ENCODE measurements at regions not wholly inside any gene's neighbourhood (a gene's known extent, or its start where the extent isn't known, plus 50 kb on each side); places are given as distances from the start of the nearest gene placed in this dataset.

DNA sequence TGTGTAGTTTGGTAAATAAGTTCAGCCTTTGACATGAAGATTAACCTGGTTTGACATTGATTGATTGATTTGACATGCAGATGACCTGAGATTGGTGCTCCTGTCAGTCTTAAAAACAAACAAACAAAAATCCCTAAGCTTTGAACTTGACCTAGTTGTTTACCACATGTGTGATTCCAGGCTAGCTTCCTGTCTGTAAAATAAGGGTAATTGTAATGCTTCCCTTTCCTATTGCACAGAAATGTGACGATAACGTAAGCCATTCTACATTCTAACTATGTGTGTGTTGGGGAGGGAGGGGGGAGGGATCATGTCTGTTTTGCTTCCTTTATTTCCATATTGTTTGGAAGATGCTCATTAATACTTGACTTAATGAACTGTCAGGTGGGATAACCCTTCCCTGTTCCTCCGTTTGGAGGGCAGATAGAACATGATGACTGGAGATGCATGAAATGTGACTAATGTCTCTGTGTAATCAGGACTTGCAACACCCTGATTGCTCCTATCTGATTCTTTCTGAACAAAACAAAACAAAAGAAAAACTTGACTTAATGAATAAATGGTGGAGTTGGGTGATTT, 106.1 kb upstream of the CLMP start:
- TF ChIP-seq, protein P1, sequence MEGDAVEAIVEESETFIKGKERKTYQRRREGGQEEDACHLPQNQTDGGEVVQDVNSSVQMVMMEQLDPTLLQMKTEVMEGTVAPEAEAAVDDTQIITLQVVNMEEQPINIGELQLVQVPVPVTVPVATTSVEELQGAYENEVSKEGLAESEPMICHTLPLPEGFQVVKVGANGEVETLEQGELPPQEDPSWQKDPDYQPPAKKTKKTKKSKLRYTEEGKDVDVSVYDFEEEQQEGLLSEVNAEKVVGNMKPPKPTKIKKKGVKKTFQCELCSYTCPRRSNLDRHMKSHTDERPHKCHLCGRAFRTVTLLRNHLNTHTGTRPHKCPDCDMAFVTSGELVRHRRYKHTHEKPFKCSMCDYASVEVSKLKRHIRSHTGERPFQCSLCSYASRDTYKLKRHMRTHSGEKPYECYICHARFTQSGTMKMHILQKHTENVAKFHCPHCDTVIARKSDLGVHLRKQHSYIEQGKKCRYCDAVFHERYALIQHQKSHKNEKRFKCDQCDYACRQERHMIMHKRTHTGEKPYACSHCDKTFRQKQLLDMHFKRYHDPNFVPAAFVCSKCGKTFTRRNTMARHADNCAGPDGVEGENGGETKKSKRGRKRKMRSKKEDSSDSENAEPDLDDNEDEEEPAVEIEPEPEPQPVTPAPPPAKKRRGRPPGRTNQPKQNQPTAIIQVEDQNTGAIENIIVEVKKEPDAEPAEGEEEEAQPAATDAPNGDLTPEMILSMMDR (IDR thresholded peaks at IDR 0.05; ENCODE audit: control insufficient read depth, insufficient read depth, low read depth, low read length, missing control alignments) = no peak
- DNase-seq (ENCODE audit: low read depth) = peak; percentile 28
- H3K4me3 ChIP-seq (ENCODE audit: control insufficient read depth, low read depth, low read length) = no peak overlapping the region

DNA sequence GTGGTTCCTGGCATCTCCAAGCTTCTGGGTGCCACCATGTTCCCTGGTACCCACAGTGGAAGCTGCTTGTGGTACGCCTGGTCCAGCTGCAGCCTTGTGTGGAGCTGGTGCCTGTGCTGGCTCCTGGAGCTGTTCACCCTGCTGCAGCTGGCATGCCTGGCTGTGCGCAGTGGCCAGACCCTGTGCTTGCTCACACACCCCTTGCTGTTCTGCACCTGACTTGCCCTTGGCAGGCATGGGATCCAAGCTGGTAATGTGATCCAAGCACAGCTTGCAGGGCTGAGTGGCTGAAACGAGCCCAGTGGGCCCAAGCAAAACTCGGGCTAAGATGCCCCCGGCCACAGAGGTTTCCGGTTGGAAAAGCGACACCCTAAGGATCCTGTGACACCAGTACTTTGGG, 104.7 kb upstream of the CLMP start:
- TF ChIP-seq, protein P1 (IDR thresholded peaks at IDR 0.05; ENCODE audit: control insufficient read depth, insufficient read depth, low read depth, low read length, missing control alignments) = no peak
- no peak for DNase-seq (ENCODE audit: low read depth)
- no peak overlapping the region for H3K4me3 ChIP-seq (ENCODE audit: control insufficient read depth, low read depth, low read length)

DNA sequence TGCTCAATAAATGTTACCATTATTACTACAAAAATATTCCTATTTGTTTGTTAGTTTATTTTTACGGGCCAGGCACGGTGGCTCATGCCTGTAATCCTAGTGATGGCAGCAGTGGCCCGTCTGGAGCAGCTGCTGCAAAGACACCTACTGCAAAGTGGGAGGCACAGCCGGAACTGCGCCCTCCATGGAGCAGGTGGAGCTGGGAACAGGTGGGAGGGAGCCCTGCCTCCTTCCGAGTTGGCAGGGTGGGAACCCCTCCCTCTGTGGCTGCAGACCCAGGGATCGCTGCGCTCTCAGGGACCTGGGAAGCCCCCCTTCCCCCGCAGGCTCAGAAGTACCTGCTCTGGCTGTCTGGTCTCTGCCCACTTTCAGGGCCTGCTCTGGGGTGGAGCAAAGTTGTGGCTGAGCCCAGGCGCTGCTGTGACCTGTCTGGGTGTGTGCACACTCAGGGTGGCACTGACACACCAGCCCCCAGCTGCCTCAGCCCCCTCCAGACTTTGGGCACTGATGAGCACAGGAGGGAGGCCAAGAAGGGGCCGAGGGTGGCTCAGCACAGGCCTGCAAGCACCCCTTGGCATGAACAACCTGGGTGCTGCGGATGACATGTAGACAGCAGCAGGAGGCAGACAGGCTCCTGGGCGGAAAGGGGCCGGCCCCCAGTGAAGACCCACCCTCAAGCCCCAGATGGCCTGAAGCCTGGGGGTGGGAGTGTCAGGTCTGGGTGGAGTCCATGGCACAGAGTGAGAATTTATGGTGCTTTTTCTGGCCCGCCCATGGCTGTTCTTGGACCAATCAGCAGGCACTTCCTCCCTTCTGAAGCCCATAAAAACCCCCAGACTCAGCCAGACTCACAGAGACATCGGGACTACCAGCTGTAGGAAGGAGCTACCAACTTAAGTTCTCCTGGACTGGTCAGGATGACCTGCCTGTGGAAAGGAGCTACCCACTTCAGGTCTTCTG, 103.7 kb upstream of the CLMP start:
- TF ChIP-seq, protein P1 (IDR thresholded peaks at IDR 0.05; ENCODE audit: control insufficient read depth, insufficient read depth, low read depth, low read length, missing control alignments) = no peak
- DNase-seq (ENCODE audit: low read depth) = no peak

DNA sequence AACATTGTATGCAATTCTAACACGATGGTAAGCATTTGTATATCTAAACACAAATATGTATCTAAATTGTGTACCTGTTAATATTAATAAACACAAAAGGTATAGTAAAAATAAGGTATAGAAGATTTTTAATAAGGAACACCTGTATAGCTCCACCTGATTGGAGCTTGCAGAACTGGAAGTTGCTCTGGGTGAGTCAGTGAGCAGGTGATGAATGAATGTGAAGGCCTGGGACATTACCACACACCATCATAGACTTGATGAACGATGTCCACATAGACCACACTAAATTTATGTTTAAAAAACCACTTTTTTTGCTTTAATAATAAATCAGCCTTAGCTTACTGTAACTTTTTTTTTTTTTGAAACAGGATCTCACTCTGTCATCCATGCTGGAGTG, 97.6 kb upstream of the CLMP start:
- no peak for DNase-seq (ENCODE audit: low read depth)
- no peak overlapping the region for H3K4me3 ChIP-seq (ENCODE audit: control insufficient read depth, low read depth, low read length)
- TF ChIP-seq, protein P1 (IDR thresholded peaks at IDR 0.05; ENCODE audit: control insufficient read depth, insufficient read depth, low read depth, low read length, missing control alignments) = no peak

More for the DNA sequence above, 103.7 kb upstream of the CLMP start:
- H3K4me3 ChIP-seq (ENCODE audit: control insufficient read depth, low read depth, low read length) = no peak overlapping the region

DNA sequence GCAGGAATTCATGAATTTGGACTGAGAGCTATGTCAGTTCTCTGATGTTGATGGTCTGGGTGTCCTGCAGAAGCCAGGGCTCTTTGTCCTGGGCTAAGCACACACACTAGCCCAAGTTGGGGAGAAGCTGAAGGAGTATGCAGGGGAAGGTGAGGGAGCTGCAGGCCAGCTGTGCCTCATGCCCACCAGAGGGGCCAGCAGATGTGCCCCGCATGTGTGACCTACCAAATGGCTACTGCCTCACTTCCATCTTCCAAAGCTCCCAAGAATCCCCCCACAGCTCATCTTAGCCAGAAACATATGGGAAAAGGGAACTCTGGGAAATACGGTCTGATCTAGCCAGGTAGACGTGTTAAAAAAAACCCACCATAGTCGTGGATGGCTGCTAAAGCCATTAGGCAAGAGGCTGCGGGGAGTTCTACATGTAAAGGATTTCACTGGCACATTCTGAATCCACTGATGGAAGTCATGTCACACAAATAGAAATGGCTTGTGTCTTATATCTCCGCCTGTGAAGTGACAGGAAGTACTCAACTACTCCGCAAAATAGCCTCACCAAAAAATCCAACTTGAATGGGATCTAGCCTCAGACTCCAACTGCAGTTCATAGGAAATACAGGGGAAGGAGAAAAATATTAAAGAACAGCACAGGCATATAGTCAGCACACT, 96.3 kb upstream of the CLMP start:
- DNase-seq (ENCODE audit: low read depth) = no peak
- TF ChIP-seq, protein P1 (IDR thresholded peaks at IDR 0.05; ENCODE audit: control insufficient read depth, insufficient read depth, low read depth, low read length, missing control alignments) = no peak
- H3K4me3 ChIP-seq (ENCODE audit: control insufficient read depth, low read depth, low read length) = no peak overlapping the region

DNA sequence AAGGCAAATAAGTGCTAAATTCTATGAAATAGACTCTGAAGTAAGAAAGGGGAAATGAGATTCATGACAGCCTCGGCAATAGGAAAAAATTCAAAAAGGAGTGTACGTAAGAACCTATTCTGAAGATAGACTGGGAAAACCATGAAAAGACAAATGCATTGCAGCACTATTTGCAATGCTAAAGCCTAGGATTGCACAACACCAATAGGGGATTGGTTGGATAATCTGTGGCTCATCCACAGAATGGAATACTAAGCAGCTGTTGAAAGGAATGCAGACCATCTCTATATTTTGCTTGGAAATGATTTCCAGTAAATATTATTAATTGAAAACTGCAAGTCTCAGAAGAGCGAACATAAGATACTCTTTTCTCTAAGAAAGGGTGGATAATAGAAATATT, 91.7 kb upstream of the CLMP start:
- peak; percentile 14 for DNase-seq (ENCODE audit: low read depth)
- TF ChIP-seq, protein P1 (IDR thresholded peaks at IDR 0.05; ENCODE audit: control insufficient read depth, insufficient read depth, low read depth, low read length, missing control alignments) = no peak
- no peak overlapping the region for H3K4me3 ChIP-seq (ENCODE audit: control insufficient read depth, low read depth, low read length)
